SK-N-SH (cell line): ENCODE measurements at regions not wholly inside any gene's neighbourhood (a gene's known extent, or its start where the extent isn't known, plus 50 kb on each side); places are given as distances from the start of the nearest gene placed in this dataset.
"Not testable (repeated sequence)": the region's sequence is repeated elsewhere in the genome, so short reads cannot be mapped to it uniquely, and the experiment has no call there.

Experiments used
- CTCF ChIA-PET: fragments of 300-600, 350-600 bp; formaldehyde crosslinking; extraction: SDS; loops from one replicate; lab custom pipeline; 2021; lab: Yijun Ruan, JAX
- POLR2A ChIA-PET: fragments of 350-600 bp; sonication (Branson Sonifier 250); formaldehyde crosslinking; extraction: SDS; loops from one replicate; lab custom pipeline; 2020; ENCODE audit warnings: antibody characterized with exemption, inconsistent platforms; lab: Yijun Ruan, JAX
- DNase-seq: peaks from one replicate; pipeline ENCODE4 v3.0.0; 2012
- H2AFZ ChIP-seq: fragments of 200-600 bp; sonication (generic); 2 replicates; pipeline ENCODE4 v1.8.1; 2016; ENCODE audit warnings: antibody characterized with exemption, mild to moderate bottlenecking, low read depth
- H3F3A ChIP-seq: fragments of 200-600 bp; sonication (generic); replicated peaks from 2 replicates; pipeline ENCODE3; 2016; ENCODE audit warnings: antibody characterized with exemption, mild to moderate bottlenecking; ENCODE audit not compliant: insufficient read depth
- H3K27ac ChIP-seq, 2 experiments: fragments of 200-500 bp in 1 of 2; fragments of 200-600 bp in 1 of 2; sonication (Bioruptor generic) in 1 of 2; sonication (generic), shearing (Covaris generic) in 1 of 2; 2 replicates each; pipeline versions ENCODE4 v1.5.1 to v1.6.1; 2014 to 2016; ENCODE audit warnings: low read depth in 2 of 2, inconsistent platforms in 1 of 2, low read length in 1 of 2, mild to moderate bottlenecking in 1 of 2, mixed read lengths in 1 of 2
- H3K27me3 ChIP-seq: fragments of 200-600 bp; sonication (generic), shearing (Covaris generic); 2 replicates; pipeline ENCODE4 v1.6.1; 2016; ENCODE audit warnings: mixed run types; ENCODE audit not compliant: insufficient read depth
- H3K36me3 ChIP-seq, 2 experiments: fragments of 200-500 bp in 1 of 2; fragments of 200-600 bp in 1 of 2; sonication (Bioruptor generic) in 1 of 2; sonication (generic) in 1 of 2; replicated peaks in 1 of 2; 2 replicates each; pipeline versions ENCODE3 to v1.5.1; 2014 to 2016; ENCODE audit warnings: low read length in 1 of 2, mild to moderate bottlenecking in 1 of 2; ENCODE audit not compliant: insufficient read depth in 2 of 2, control insufficient read depth in 1 of 2
- H3K4me1 ChIP-seq, 2 experiments: fragments of 200-500 bp in 1 of 2; fragments of 200-600 bp in 1 of 2; sonication (Bioruptor generic) in 1 of 2; sonication (generic), shearing (Covaris generic) in 1 of 2; 2 replicates each; pipeline versions ENCODE4 v1.5.1 to v1.6.1; 2014 to 2016; ENCODE audit warnings: low read depth in 1 of 2, low read length in 1 of 2, mixed run types in 1 of 2; ENCODE audit not compliant: insufficient read depth in 2 of 2, control insufficient read depth in 1 of 2
- H3K4me2 ChIP-seq: fragments of 200-600 bp; sonication (generic), shearing (Covaris generic); 2 replicates; pipeline ENCODE4 v1.6.1; 2017; ENCODE audit warnings: mixed run types
- H3K4me3 ChIP-seq, 2 experiments: fragments of 200-500 bp in 1 of 2; fragments of 200-600 bp in 1 of 2; sonication (Bioruptor generic) in 1 of 2; sonication (generic), shearing (Covaris generic) in 1 of 2; 2 replicates each; pipeline versions ENCODE4 v1.5.1 to v1.8.1; 2014 to 2016; ENCODE audit warnings: low read depth in 2 of 2, inconsistent platforms in 1 of 2, low read length in 1 of 2, mild to moderate bottlenecking in 1 of 2, mixed read lengths in 1 of 2, moderate library complexity in 1 of 2
- H3K79me2 ChIP-seq: fragments of 200-600 bp; sonication (generic); 2 replicates; pipeline ENCODE4 v1.8.1; 2017; ENCODE audit warnings: mild to moderate bottlenecking; ENCODE audit not compliant: insufficient read depth
- H3K9ac ChIP-seq: fragments of 200-600 bp; sonication (generic); 2 replicates; pipeline ENCODE4 v1.6.1; 2017; ENCODE audit warnings: mixed run types
- H3K9me2 ChIP-seq: fragments of 200-600 bp; sonication (generic); 2 replicates; pipeline ENCODE4 v1.6.1; 2017; ENCODE audit warnings: mixed run types
- H3K9me3 ChIP-seq: fragments of 200-600 bp; sonication (generic); 2 replicates; pipeline ENCODE4 v1.6.1; 2017; ENCODE audit warnings: mixed run types, mild to moderate bottlenecking, moderate library complexity
- H4K20me1 ChIP-seq: fragments of 200-600 bp; sonication (generic); 2 replicates; pipeline ENCODE4 v1.6.1; 2017; ENCODE audit warnings: mild to moderate bottlenecking, mixed run types; ENCODE audit not compliant: insufficient read depth
- EP300 ChIP-seq, 2 experiments: IDR thresholded peaks; 2 replicates each; pipeline versions ENCODE4 v1.4.0 to v1.6.1; 2012; ENCODE audit warnings: borderline replicate concordance in 1 of 2, low read depth in 1 of 2, low read length in 1 of 2
- FOSL2 ChIP-seq: IDR thresholded peaks from 2 replicates; pipeline ENCODE4 v1.4.0; 2012; ENCODE audit warnings: low read depth, mild to moderate bottlenecking, moderate library complexity, borderline replicate concordance
- POLR2AphosphoS5 ChIP-seq: IDR thresholded peaks from 2 replicates; pipeline ENCODE4 v1.6.1; 2012; ENCODE audit warnings: low read depth, low read length
- RAD21 ChIP-seq: IDR thresholded peaks from 2 replicates; pipeline ENCODE4 v1.6.1; 2012; ENCODE audit warnings: mild to moderate bottlenecking, low read length
- RCOR1 ChIP-seq: fragments of 150-350 bp; IDR thresholded peaks from 2 replicates; pipeline ENCODE4 v1.6.1; 2017; ENCODE audit warnings: antibody characterized with exemption, low read length
- REST ChIP-seq: IDR thresholded peaks from 2 replicates; pipeline ENCODE4 v1.6.1; 2012; ENCODE audit warnings: mild to moderate bottlenecking, low read depth, low read length, moderate library complexity
- RFX5 ChIP-seq: IDR thresholded peaks from 2 replicates; pipeline ENCODE4 v1.6.1; 2012; ENCODE audit warnings: mild to moderate bottlenecking, improper control_type of control experiment, low read length
- SIN3A ChIP-seq: IDR thresholded peaks from 2 replicates; pipeline ENCODE4 v1.6.1; 2012; ENCODE audit warnings: low read depth, mild to moderate bottlenecking, low read length, moderate library complexity, borderline replicate concordance
- SMC3 ChIP-seq: IDR thresholded peaks from 2 replicates; pipeline ENCODE4 v1.6.1; 2012; ENCODE audit warnings: low read depth, low read length, improper control_type of control experiment
- TAF1 ChIP-seq: IDR thresholded peaks from 2 replicates; pipeline ENCODE4 v1.6.1; 2012; ENCODE audit warnings: low read depth, mild to moderate bottlenecking, low read length, moderate library complexity, borderline replicate concordance
- TCF12 ChIP-seq: IDR thresholded peaks from 2 replicates; pipeline ENCODE4 v1.4.0; 2012
- USF2 ChIP-seq: fragments of 150-350 bp; IDR thresholded peaks from 2 replicates; pipeline ENCODE4 v1.6.1; 2017; ENCODE audit warnings: antibody characterized with exemption, low read length, low read depth, borderline replicate concordance
- YY1 ChIP-seq: IDR thresholded peaks from 2 replicates; pipeline ENCODE4 v1.4.0; 2012; ENCODE audit warnings: low read depth, mild to moderate bottlenecking
- WGBS: methylation state at CpG from one replicate; pipeline ENCODE4 v1.1.6; 2017; ENCODE audit warnings: low lambda C conversion rate; 5-methylcytosine and 5-hydroxymethylcytosine counted together

GRCh38 chr1:5610432-5610831, 381.8 kb downstream of the NPHP4 start:
- CTCF ChIA-PET: interaction anchor here (2.3 kb wide), 1 partner anchor 10 kb away, joined by 14 read pairs; no protein-coding TSS in a partner anchor
- POLR2A ChIA-PET: no interaction called here
- H3K79me2 ChIP-seq: no peaks in the 10 kb centered on the region

GRCh38 chr1:5603353-5604104, 388.7 kb downstream of the NPHP4 start:
- Histone ChIP-seq H2AFZ (no peak overlapping the region), H3K36me3 (no peaks in the 10 kb centered on the region), H4K20me1 (no peaks in the 10 kb centered on the region), H3F3A (no peaks in the 10 kb centered on the region), H3K9me2 (no peaks in the 10 kb centered on the region), H3K9me3 (peaks cover 5% of the 10 kb centered on the region; the same call in 1 of the 2 replicates), H3K4me2 (no peak overlapping the region), H3K9ac (no peak overlapping the region), H3K4me3 (no peak overlapping the region), H3K79me2 (no peaks in the 10 kb centered on the region), H3K27ac (no peak overlapping the region), H3K27me3 (no peaks in the 10 kb centered on the region), H3K4me1 (peaks cover 0 to 5% of the 10 kb centered on the region in 2 experiments; a peak in 1 of 4 replicates)
- 10% methylated on average over 3 of the region's 3 CpGs for WGBS
- POLR2A ChIA-PET: no interaction called here
- CTCF ChIA-PET: no interaction called here
- TF ChIP-seq SMC3 (no peak), TAF1 (no peak), EP300 (IDR thresholded peaks at IDR 0.05; ENCODE audit: borderline replicate concordance in 1 of 2, low read depth in 1 of 2, low read length in 1 of 2) (no peak), REST (no peak), YY1 (no peak), RCOR1 (no peak), TCF12 (no peak), SIN3A (no peak), RFX5 (no peak), POLR2AphosphoS5 (no peak), USF2 (no peak), RAD21 (no peak), FOSL2 (no peak)
- DNase-seq: no peak

More at GRCh38 chr1:5610432-5610831, 381.8 kb downstream of the NPHP4 start:
- H2AFZ ChIP-seq: no peak overlapping the region
- H3K4me3 ChIP-seq: no peak overlapping the region
- no peaks in the 10 kb centered on the region for H3K27me3 ChIP-seq
- H3K4me1 ChIP-seq: no peaks in the 10 kb centered on the region
- H3K9me2 ChIP-seq: no peaks in the 10 kb centered on the region
- H3K9me3 ChIP-seq: peaks cover 5% of the 10 kb centered on the region; the same call in 1 of the 2 replicates
- H3F3A ChIP-seq: no peaks in the 10 kb centered on the region
- TF ChIP-seq RAD21 (no peak), EP300 (IDR thresholded peaks at IDR 0.05; ENCODE audit: borderline replicate concordance in 1 of 2, low read depth in 1 of 2, low read length in 1 of 2) (no peak)
- TF ChIP-seq, all 33 proteins: peak for 0
- Histone ChIP-seq H3K9ac (no peak overlapping the region), H3K27ac (no peak overlapping the region), H3K4me2 (no peak overlapping the region), H4K20me1 (no peaks in the 10 kb centered on the region), H3K36me3 (no peaks in the 10 kb centered on the region)
- DNase-seq: no peak
- WGBS: 19% methylated on average over 1 of the region's 1 CpG

- H3K27ac ChIP-seq, H3K4me2 ChIP-seq, H3K27me3 ChIP-seq, H3K9ac ChIP-seq, H3K79me2 ChIP-seq, H3K36me3 ChIP-seq, H3K9me2 ChIP-seq, H2AFZ ChIP-seq, POLR2A ChIA-PET, H3K4me3 ChIP-seq, H3K9me3 ChIP-seq, H4K20me1 ChIP-seq, H3F3A ChIP-seq, DNase-seq: not testable (repeated sequence)
- CTCF ChIA-PET: interaction anchor here (0.7 kb wide), 1 partner anchor 143 kb away, joined by 3 read pairs; no protein-coding TSS in a partner anchor
- WGBS: 14% methylated on average over 3 of the region's 5 CpGs
- peaks cover 0 to 12% of the 10 kb centered on the region in 2 experiments; a peak in 1 of 4 replicates for H3K4me1 ChIP-seq
Observed at GRCh38 chr1:5602718-5603117, 389.5 kb downstream of the NPHP4 start.
